ENCODE measurements at regions not wholly inside any gene's neighbourhood (a gene's known extent, or its start where the extent isn't known, plus 50 kb on each side); places are given as distances from the start of the nearest gene placed in this dataset.

DNA sequence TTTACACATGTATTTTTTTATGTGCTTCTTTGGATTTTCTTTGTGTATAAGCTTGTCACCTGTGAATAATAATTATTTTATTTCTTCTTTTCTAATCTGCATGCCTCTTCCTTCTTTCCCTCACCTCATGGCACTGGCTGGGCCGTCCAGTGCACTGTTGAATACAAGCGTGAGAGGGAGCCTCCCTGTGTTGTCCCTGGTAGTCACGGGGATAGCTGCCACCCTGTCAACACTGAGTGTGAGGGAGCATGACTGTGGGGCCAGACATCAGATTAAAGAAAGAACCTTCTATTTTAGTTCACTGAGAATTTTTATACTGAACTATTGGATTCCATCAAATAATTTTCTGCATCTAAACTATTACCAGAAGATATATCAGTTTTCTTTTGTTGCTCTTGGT, 187.9 kb downstream of the CDC14C start:
- no peak overlapping the region for H3K4me3 ChIP-seq (ENCODE audit: low read depth, low read length)
- TF ChIP-seq, protein P1, sequence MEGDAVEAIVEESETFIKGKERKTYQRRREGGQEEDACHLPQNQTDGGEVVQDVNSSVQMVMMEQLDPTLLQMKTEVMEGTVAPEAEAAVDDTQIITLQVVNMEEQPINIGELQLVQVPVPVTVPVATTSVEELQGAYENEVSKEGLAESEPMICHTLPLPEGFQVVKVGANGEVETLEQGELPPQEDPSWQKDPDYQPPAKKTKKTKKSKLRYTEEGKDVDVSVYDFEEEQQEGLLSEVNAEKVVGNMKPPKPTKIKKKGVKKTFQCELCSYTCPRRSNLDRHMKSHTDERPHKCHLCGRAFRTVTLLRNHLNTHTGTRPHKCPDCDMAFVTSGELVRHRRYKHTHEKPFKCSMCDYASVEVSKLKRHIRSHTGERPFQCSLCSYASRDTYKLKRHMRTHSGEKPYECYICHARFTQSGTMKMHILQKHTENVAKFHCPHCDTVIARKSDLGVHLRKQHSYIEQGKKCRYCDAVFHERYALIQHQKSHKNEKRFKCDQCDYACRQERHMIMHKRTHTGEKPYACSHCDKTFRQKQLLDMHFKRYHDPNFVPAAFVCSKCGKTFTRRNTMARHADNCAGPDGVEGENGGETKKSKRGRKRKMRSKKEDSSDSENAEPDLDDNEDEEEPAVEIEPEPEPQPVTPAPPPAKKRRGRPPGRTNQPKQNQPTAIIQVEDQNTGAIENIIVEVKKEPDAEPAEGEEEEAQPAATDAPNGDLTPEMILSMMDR (IDR thresholded peaks at IDR 0.05; ENCODE audit: low read depth, low read length, missing control alignments) = no peak
- DNase-seq = no peak
- no peaks in the 10 kb centered on the region for H3K36me3 ChIP-seq (replicated peaks)
- H3K27ac ChIP-seq = no peak overlapping the region
- H3K27me3 ChIP-seq (replicated peaks) = no peaks in the 10 kb centered on the region
- in situ Hi-C loops (cut with HindIII; ENCODE audit: low pct_ligation_motif_present, low sequenced_read_pairs) = no loop called here

DNA sequence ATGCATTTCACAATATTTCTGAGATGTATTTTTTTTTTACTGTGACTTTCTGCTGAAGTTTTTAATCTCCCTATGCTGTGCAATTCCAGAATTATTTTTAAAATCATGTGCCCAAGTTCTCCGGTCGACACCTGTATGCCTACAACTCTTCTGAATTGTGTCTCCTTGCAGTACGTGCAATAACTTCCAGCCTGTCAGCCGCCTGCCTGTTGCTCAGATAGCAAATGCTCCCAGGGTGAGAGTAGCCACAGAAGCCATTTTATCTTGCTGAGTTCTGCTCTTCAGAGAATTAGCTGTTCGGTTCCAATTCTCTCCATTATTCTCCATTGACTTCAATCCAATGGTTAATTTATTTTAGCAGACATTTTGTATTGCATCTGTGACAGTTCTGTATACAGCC, 188.3 kb downstream of the CDC14C start:
- Histone ChIP-seq H3K27ac (no peak overlapping the region), H3K36me3 (replicated peaks) (no peaks in the 10 kb centered on the region), H3K4me3 (ENCODE audit: low read depth, low read length) (no peak overlapping the region), H3K27me3 (replicated peaks) (no peaks in the 10 kb centered on the region)
- TF ChIP-seq, protein P1 (IDR thresholded peaks at IDR 0.05; ENCODE audit: low read depth, low read length, missing control alignments) = no peak
- in situ Hi-C loops (cut with HindIII; ENCODE audit: low pct_ligation_motif_present, low sequenced_read_pairs) = no loop called here
- no peak for DNase-seq

DNA sequence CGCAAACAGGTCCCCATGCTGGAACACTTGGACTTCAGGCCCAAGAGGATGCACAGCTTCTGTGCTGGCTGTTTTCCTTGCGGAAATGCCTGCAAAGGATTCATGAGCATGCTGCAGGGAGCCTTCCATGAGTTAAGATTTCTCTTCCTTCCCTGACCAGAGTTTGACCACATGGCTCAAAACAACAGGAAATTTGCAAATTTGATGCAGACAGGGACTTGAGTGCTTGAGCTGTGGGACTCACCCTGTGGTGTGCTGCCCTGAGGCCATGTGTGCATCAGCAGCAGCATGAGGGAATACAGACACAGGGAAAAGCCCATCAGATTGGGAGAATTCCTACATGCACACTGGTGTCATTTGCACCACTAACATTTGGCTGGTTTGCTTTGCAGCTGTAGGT, 195.4 kb downstream of the CDC14C start:
- H3K27ac ChIP-seq = no peak overlapping the region
- TF ChIP-seq, protein P1 (IDR thresholded peaks at IDR 0.05; ENCODE audit: low read depth, low read length, missing control alignments) = no peak
- in situ Hi-C loops (cut with HindIII; ENCODE audit: low pct_ligation_motif_present, low sequenced_read_pairs) = no loop called here
- H3K4me3 ChIP-seq (ENCODE audit: low read depth, low read length) = no peak overlapping the region
- H3K36me3 ChIP-seq (replicated peaks) = no peaks in the 10 kb centered on the region
- no peak for DNase-seq
- H3K27me3 ChIP-seq (replicated peaks) = no peaks in the 10 kb centered on the region

DNA sequence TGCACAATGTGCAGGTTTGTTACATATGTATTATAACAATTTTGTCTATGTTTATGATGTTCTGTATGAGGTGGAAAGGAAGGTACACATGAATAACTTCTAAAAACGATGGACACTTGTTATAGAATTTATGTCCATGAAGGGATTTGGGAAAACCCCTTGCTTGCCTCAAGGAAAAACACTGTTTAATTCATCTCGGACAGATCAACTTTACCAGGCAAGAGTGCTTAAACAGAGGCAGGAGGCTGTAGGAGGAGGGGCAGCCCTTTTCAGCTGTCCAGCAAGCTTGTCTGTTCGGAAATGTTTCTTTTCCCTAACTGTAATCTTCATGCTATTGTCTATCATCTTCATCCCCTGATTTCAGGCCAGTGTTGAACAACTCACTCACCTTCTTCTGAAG, 200.9 kb downstream of the CDC14C start:
- Histone ChIP-seq H3K27me3 (replicated peaks) (no peaks in the 10 kb centered on the region), H3K4me3 (ENCODE audit: low read depth, low read length) (no peak overlapping the region), H3K36me3 (replicated peaks) (no peaks in the 10 kb centered on the region), H3K27ac (no peak overlapping the region)
- no peak for DNase-seq
- TF ChIP-seq, protein P1 (IDR thresholded peaks at IDR 0.05; ENCODE audit: low read depth, low read length, missing control alignments) = no peak
- in situ Hi-C loops (cut with HindIII; ENCODE audit: low pct_ligation_motif_present, low sequenced_read_pairs) = no loop called here

DNA sequence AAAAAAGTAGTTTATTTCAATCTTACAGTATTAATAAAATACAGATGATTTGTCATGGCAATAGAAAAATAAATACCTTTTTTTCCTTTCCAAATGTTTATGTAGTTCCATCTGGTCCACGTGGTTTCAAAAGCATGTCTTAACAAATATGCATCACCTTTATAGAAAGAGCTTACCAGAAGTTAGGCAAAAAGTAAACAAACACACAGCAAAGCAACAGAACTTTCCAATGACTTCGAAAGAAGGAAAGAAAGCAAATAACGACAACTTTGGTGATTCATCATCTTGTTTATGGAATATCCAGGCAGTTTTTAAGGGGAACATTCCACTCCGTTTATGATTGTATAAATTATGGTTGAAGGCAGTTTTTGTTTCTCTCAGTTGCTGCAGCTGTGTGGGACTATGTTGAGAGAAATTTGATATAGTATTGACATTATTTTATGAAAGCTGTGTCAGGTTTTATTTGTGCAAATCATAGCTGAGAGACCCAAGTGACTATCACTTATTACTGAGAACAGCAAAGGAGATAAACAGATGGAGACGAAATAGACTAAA, 203.1 kb downstream of the CDC14C start:
- Histone ChIP-seq H3K36me3 (replicated peaks) (no peaks in the 10 kb centered on the region), H3K27ac (no peak overlapping the region), H3K27me3 (replicated peaks) (no peaks in the 10 kb centered on the region), H3K4me3 (ENCODE audit: low read depth, low read length) (no peak overlapping the region)
- in situ Hi-C loops (cut with HindIII; ENCODE audit: low pct_ligation_motif_present, low sequenced_read_pairs) = no loop called here
- no peak for DNase-seq
- TF ChIP-seq, protein P1 (IDR thresholded peaks at IDR 0.05; ENCODE audit: low read depth, low read length, missing control alignments) = no peak

DNA sequence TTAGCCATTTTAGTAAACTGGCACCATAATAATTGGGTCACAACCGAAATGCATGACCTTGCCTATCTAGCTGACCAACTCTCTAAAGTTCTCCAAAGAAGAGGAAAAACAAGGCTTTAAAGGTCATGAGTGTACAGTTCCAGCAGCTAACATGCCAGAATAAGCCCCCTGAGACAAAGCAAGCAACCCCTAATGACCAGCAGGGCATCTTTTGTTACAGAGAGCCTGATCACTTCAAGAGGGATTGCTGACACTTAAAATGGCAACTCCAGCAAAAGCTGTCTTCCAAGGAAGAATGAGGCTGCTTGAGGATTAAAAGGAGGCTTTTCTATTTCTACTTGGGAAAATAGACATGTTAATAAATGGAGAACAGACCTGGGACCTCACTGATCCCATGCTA, 213.6 kb downstream of the CDC14C start:
- DNase-seq = no peak
- in situ Hi-C loops (cut with HindIII; ENCODE audit: low pct_ligation_motif_present, low sequenced_read_pairs) = no loop called here
- Histone ChIP-seq H3K36me3 (replicated peaks) (no peaks in the 10 kb centered on the region), H3K27ac (no peak overlapping the region), H3K27me3 (replicated peaks) (no peaks in the 10 kb centered on the region), H3K4me3 (ENCODE audit: low read depth, low read length) (no peak overlapping the region)
- TF ChIP-seq, protein P1 (IDR thresholded peaks at IDR 0.05; ENCODE audit: low read depth, low read length, missing control alignments) = no peak

All from brain microvascular endothelial cell (primary cell).